ENCODE measurements at regions not wholly inside any gene's neighbourhood (a gene's known extent, or its start where the extent isn't known, plus 50 kb on each side); places are given as distances from the start of the nearest gene placed in this dataset.

DNA sequence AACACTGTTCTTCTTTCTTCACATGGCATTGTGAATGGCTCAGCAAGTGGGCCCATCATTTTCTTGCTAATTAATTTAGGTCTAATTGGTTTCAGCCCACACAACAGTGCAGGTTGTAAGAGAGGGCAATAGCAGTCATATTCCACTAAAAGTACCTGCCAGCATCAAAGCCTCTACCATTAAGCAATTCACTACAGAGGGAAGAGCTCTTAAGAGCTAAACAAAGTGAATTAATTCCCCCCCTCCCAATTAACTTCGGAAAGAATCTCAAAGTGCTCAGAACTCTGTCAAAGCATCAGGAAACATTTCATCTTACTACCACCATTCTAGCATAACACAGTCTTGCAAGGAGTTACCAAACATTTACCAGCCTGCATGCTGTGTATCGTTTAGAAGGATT, 133.9 kb upstream of the UBASH3B start:
- DNase-seq = no peak

DNA sequence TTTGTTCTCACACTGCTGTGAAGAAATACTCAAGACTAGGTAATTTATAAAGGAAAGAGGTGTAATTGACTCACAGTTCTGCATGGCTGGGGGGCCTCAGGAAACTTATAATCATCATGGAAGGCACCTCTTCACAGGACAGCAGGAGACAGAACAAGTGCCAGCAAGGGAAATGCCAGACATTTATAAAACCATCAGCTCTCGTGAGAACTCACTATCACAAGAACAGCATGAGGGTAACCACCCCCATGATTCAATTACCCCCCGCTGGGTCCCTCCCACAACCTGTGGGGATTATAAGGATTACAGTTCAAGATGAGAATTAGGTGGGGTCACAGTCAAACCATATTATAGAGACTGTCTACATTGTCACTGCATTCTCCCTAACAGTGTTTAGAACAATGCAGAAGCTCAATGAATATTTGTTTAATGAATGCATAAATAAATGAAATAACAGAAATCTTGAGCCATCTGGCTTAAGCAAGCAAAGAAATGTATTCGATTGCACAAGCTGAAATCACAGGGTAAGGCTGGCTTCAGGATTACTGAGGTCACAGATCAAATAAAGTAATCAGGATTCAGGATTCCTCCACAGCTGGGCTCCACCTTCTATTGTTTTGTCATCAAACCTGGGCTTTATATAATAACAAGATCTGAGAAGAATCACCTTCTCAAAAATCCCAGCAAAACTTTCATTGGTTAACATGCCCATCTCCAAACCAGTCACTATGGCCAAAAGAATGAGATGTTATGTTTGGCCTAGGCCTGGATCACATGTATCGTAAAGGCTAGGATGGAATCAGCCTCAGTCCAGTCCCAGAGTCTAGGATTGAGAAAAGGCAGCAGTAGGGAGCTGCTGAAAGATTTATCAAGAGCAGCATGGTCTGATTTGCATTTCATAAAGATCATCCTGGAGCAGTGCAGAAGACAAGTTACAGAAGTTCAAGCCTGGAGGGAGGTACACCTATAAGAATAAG, 137.8 kb upstream of the UBASH3B start:
- peak; percentile 25 for DNase-seq

DNA sequence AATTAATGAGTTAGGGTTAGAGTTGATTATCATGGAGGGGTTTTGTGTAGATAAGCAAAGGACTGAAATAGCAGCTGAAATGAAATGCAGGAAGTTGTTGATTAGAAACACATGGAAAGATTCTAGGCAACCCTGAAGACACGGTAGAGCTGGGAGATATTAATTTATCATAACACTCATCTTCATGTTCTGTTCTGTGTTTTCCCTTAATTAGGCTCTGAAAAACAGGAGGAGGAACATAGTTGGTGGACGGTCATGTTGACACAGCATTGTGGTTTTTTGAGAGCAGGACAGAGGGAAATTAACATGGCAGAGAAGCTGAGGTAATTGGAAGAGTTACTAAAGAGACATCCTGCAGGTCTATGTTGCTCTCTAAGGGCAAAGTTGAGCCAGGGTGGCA, 138.8 kb upstream of the UBASH3B start:
- DNase-seq = peak; percentile 73

DNA sequence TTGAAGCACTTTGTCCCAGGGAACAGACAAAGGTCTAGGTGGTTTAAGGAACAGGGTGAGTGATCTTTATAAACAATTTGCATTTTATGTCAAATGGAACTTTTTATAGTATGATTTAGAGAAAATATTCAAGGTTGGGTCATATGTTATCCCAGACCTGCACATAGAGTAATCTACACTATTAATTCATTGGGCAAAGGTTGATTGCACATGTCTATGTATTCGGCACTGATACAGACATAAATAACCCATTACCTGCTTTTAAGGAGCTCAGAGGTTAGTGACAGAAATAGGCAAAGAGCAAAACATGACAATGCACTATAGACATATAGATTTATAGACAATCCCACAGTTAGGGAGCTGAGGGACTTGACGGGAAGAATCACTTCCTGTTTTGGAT, 141.5 kb upstream of the UBASH3B start:
- DNase-seq = no peak

DNA sequence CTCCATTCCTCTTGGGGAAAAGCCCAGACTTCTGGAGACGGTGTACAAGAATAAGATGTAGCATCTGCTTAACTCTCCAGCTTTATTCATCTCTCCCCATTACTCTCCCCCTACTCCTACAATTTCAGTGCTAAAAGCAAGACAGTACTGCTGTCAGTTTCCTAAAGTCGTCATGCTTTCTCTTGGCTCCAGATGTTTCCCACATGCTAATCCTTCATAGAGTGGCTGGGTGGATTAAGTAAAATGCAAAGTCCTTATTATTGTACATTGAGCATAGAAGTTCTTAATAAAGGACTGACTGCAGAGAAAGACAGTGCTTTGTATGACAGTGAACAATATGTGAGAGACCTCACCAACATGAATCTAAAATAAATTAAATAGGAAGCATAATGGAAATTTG, 142.2 kb upstream of the UBASH3B start:
- no peak for DNase-seq

DNA sequence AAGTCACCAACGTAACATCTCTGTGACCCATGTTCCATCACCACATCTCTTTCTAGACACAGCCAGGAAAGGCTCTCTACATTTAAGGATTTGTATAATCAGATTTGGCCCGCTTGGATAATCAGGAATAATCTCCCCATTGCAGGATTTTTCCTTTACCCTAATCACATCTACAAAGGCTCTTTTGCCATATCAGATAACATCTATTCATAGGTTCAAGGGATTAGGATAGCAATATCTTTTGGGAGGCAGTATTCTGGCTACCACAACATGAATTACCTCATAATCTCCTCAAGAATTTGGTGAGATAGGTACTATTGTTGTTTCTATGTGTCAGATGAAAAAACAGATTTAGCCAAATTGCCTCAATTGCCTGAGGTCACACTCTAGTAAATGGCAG, 142.8 kb upstream of the UBASH3B start:
- no peak for DNase-seq

DNA sequence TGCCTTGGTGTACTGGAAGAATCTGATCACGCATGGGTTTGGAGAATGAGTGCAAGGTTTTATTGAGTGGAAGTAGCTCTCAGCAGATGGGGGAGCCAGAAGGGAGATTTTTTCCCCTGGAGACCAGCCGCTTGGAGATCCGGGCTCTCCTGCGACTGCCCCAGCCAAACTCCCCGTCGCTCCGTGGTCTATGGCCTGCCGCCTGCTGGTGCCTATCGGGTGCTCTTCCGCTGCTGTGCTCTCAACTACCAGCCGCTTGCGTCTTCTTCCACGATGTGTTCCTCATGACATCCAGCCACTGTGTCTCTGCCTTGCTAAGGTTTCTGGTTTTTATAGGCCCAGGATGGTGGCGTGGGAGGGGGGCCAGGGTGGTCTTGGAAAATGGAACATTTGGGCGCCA, 145.6 kb upstream of the UBASH3B start:
- no peak for DNase-seq

DNA sequence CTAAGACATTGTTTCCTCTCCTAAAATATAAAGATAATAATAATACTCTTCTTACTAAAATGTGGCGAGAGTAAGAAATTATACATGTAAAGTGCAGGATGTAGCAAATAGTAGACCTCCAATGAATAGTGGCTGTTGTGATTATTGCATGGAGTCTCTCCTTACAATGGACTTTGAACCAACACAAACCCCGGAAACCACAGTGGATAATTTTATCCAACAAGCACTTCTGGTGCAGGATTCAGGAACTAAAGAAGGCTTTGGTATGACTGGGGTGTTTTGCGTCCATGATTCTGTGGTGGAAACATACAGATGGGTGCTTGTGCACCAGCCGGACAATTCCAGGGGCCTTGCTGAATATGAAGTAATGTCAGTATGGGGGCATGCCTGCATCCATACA, 146.4 kb upstream of the UBASH3B start:
- DNase-seq = no peak

GRCh38 chr11:122505304-122506006, 150.1 kb upstream of the UBASH3B start:
- DNase-seq = peak; percentile 95

GRCh38 chr11:122494221-122494620, 161.3 kb upstream of the UBASH3B start:
- peak; percentile 32 for DNase-seq

DNA sequence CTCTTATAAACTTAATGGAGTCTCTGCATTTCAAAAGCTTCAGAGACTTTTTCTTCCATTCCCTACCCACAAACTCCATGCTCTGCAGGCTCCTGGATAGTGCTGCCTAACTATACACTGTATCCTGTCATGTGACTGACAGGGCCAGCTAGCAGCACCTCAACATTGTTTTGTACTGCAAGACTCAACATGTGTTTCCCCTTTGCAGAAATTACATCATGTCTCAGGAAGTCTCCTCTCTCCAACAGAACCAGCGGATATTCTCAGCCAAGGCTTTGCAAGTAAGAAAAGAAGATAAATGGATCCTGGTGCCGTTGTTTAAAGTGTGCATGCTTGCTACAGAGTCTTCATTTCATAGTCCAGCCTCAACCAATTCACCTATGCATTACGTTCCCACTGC, 164.0 kb upstream of the UBASH3B start:
- peak; percentile 71 for DNase-seq

DNA sequence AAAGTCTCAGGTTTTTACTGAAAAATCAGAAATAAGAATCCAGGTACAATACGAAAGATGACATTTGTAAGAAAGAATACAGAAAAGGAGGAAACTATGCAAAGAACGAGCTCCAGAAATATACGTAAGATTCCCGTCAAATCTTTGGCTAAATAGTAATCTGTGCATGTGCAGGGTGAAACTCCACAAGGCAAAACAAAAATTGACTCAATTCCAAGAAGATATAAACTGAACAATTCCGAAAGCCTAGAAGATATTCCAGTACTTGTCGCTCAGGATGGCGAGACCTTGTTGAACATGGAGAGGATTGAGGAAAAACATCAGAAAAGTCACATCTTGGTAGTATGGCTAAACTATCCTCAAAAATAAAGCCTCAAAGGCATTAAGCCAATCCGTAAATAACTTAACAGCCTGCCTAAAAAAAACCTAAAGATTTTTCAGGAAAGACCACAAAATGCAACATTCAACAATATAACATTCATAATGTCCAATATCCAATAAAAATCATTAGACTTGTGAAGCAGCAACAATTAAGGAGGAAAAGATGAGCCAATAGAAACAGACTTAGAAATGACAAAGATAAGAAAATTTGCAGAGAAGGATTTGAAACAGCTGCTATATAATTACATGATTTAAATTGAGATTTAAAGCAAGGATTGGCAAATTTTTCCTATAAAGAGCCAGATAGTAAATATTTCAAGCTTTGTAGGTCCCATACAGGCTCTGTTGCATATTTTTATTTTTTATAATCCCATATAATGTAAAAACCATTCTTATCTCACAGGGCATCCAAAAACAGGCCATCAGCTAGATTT, 166.4 kb upstream of the UBASH3B start:
- no peak for DNase-seq

GRCh38 chr11:122487669-122488068, 167.9 kb upstream of the UBASH3B start:
- no peak for DNase-seq

- peak; percentile 14 for DNase-seq
Observed at GRCh38 chr11:122486793-122487495, 168.6 kb upstream of the UBASH3B start.

DNA sequence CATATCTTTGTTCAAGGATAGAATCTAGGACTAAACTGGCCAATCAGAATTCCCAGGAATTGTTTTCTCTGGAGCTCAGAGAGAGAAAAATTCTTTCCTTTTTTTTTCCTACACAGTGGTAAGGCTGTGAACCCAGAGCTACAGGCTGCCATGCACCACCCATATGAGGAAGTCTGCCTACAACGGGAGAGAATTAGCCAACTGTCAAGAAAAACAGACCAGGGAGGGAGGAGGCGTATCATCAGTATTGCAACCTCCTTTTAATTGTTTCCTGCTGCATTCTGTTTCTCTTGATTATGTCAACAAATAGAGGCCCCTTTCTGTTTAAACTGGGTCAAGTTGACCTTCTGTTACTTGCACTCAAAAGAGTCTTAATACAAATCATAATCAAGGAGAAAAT, 176.5 kb upstream of the UBASH3B start:
- no peak for DNase-seq

GRCh38 chr11:122468965-122469364, 186.6 kb upstream of the UBASH3B start:
- DNase-seq = no peak

DNA sequence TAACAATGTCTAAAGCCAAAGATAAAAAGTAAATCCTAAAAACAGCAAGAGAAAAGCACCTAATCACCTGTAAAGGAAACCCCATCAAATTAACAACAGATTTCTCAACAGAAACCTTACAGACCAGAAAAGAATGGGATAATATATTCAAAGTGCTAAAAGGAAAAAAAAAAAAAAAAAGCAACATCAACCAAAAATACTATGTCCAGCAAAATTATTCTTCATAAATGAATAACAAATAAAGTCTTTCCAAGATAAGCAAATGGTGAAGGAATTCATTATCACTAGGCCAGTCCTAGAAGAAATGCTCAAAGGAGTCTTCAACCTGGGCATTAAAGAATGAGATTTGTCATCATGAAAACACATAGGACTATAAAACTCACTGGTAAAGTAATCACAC, 192.0 kb upstream of the UBASH3B start:
- no peak for DNase-seq

GRCh38 chr11:122459064-122459463, 196.5 kb upstream of the UBASH3B start:
- DNase-seq = no peak

DNA sequence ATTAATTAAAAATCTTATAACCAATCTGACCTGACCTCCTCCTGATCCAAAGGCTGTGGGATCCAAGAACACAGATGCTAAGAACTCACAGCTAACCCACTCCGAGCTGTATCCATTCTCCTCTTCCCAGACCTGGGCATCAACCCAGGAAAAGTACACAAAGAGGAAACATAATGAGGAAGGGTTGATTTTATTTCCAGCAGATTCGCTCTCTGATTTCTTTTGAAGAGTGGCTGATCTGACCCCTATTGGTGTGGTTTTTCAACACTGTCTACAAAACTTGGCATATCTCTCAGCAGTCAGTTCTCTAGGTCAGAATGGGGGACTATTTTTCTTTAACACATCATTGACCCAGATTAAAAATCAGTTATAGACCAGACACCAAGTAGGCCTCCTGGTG, 201.9 kb upstream of the UBASH3B start:
- DNase-seq = no peak

- DNase-seq = no peak
Observed at GRCh38 chr11:122451911-122452310, 203.6 kb upstream of the UBASH3B start.

- no peak for DNase-seq
Observed at GRCh38 chr11:122441666-122442035, 213.9 kb upstream of the UBASH3B start.

- DNase-seq = peak; percentile 30
Observed at GRCh38 chr11:122440811-122441665, 214.5 kb upstream of the UBASH3B start.

All from fibroblast of skin of right quadriceps (primary cell).